Stimulated activated CD8-positive, alpha-beta memory T cell treated with anti-CD3 and anti-CD28 coated beads, Interleukin-4, amount 100 ng/mL, for 48 hours (primary cell): ENCODE measurements at regions not wholly inside any gene's neighbourhood (a gene's known extent, or its start where the extent isn't known, plus 50 kb on each side); places are given as distances from the start of the nearest gene placed in this dataset.
"Not testable (repeated sequence)": the region's sequence is repeated elsewhere in the genome, so short reads cannot be mapped to it uniquely, and the experiment has no call there.

Experiments
- DNase-seq: peaks from one replicate; pipeline ENCODE4 v3.0.0-alpha.2; 2020

DNA sequence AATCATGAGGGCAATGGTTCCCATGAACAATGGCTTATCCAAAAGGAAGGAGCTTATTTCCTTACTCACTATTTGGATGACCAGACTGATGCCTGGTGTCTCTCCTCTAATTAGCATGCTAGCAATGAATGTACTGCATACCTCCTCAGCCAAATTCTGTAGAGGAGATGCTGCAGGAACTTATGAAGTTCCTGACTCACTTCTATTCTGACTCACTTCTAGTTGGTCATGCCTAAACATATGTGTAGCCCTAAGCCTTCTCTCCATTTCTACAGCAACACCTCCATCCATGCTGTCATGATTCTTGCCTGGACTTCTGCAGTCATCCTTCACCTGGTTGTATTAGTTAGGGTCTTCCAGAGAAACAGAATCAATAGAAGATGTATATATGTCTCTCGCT, 59.9 kb upstream of the MRPS9 start:
- DNase-seq = no peak

DNA sequence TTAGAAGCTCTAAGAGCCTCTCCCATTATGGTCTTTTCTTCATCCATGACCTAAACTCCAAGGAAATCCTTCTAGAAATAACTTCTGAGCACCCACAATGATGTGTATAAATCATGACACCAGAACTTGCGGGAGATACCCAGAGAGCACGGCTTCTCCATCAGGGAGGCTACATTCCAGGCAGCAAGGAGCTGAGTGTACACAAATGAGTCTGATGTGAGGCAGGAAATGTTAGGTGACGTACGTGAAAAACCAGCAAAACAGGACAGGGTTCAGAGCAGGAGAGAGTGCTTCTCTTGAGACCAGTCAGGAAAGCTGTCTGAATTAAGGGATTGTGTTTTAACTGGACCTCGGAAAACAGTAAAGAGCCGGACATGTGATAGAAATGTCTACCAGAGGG, 58.1 kb upstream of the MRPS9 start:
- not testable (repeated sequence) for DNase-seq

DNA sequence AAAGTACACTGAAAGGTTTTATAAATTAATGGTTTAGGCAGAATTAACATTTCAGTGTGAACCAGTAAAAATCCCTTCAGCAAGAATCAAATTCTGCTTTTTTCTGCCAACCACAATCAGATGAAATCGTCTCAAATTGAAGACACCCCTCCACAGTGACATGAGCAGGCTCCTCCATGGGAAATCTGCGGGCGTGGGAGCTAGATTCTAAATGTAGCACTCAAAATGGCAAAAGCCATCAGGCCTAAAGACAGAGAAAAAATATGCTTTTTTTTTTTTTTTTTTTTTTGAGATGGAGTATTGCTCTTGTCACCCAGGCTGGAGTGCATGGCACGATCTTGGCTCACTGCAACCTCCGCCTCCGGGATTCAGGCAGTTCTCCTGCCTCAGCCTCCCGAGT, 55.8 kb upstream of the MRPS9 start:
- no peak for DNase-seq
